Testis (tissue), 2 donors: ENCODE measurements at regions not wholly inside any gene's neighbourhood (a gene's known extent, or its start where the extent isn't known, plus 50 kb on each side); places are given as distances from the start of the nearest gene placed in this dataset.

Experiments
- DNase-seq: peaks from one replicate; pipeline ENCODE4 v3.0.0-alpha.2; 2019
- H3K27ac ChIP-seq, 2 donors: fragments of 200-600 bp; sonication (generic); one replicate each; pipeline ENCODE4 v1.5.1; 2019
- H3K27me3 ChIP-seq: fragments of 200-600 bp; sonication (generic); one replicate; pipeline ENCODE4 v1.5.1; 2019
- H3K36me3 ChIP-seq: fragments of 200-600 bp; sonication (generic); one replicate; pipeline ENCODE4 v1.5.1; 2017; ENCODE audit warnings: low read depth; ENCODE audit errors: missing control alignments
- H3K4me1 ChIP-seq: fragments of 200-600 bp; sonication (generic); one replicate; pipeline ENCODE4 v1.5.1; 2019
- H3K4me3 ChIP-seq, 2 donors: fragments of 200-600 bp; sonication (generic); one replicate each; pipeline ENCODE4 v1.5.1; 2017 to 2019
- H3K9me3 ChIP-seq: fragments of 200-600 bp; sonication (generic); one replicate; pipeline ENCODE4 v1.5.1; 2017
- POLR2A ChIP-seq: fragments of 450-650 bp; IDR thresholded peaks from one replicate; pipeline ENCODE4 v1.6.1; 2017; ENCODE audit warnings: antibody characterized with exemption, mild to moderate bottlenecking, moderate library complexity
- WGBS, 2 donors: methylation state at CpG; one replicate each; pipeline ENCODE4 v1.1.5; 2018; 5-methylcytosine and 5-hydroxymethylcytosine counted together
- intact Hi-C: fragments of 100-400 bp; cut with DNase I; formaldehyde crosslinking; loops from one replicate; pipeline ENCODE4 v1.15.1; 2023; ENCODE audit warnings: low total_unique reads
- TF ChIP-seq, protein P1 (sequence below), 3 experiments: fragments of 450-650 bp in 2 of 3; fragments of 200-600 bp in 1 of 3; sonication (generic) in 1 of 3; IDR thresholded peaks; one replicate each; pipeline ENCODE4 v1.5.1; 2016 to 2019; ENCODE audit warnings: antibody characterized with exemption in 3 of 3, mild to moderate bottlenecking in 2 of 3, moderate library complexity in 1 of 3

DNA sequence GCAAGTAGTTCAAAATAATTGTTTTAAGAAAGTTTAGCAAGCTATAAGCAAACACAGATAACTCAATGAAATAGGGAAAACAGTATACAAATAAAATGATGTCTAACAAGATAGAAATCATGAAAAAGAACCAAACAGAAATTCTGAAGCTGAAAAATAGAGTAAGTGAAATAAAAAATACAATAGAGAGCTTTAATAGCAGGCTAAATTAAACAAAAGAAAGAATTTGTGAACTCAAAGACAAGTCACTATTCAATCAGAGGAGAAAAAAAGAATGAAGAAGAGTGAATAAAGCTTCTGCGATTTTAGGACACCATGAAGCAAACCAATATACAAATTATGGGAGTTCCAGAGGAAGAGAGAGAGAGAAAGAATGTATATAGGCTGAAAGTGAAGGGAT, 576.8 kb downstream of the STK39 start:
- TF ChIP-seq POLR2A, result no peak
- TF ChIP-seq, protein P1, sequence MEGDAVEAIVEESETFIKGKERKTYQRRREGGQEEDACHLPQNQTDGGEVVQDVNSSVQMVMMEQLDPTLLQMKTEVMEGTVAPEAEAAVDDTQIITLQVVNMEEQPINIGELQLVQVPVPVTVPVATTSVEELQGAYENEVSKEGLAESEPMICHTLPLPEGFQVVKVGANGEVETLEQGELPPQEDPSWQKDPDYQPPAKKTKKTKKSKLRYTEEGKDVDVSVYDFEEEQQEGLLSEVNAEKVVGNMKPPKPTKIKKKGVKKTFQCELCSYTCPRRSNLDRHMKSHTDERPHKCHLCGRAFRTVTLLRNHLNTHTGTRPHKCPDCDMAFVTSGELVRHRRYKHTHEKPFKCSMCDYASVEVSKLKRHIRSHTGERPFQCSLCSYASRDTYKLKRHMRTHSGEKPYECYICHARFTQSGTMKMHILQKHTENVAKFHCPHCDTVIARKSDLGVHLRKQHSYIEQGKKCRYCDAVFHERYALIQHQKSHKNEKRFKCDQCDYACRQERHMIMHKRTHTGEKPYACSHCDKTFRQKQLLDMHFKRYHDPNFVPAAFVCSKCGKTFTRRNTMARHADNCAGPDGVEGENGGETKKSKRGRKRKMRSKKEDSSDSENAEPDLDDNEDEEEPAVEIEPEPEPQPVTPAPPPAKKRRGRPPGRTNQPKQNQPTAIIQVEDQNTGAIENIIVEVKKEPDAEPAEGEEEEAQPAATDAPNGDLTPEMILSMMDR (IDR thresholded peaks at IDR 0.05), result no peak
- no peaks in the 10 kb centered on the region for H3K27me3 ChIP-seq
- no peaks in the 10 kb centered on the region for H3K36me3 ChIP-seq
- no CpG with 5 or more reads among the region's 1 CpG for WGBS, 2 donors
- H3K4me1 ChIP-seq, result no peaks in the 10 kb centered on the region
- DNase-seq, result no peak
- H3K27ac ChIP-seq, result no peak overlapping the region
- no peaks in the 10 kb centered on the region for H3K9me3 ChIP-seq
- intact Hi-C loops, result no loop called here
- no peak overlapping the region for H3K4me3 ChIP-seq

DNA sequence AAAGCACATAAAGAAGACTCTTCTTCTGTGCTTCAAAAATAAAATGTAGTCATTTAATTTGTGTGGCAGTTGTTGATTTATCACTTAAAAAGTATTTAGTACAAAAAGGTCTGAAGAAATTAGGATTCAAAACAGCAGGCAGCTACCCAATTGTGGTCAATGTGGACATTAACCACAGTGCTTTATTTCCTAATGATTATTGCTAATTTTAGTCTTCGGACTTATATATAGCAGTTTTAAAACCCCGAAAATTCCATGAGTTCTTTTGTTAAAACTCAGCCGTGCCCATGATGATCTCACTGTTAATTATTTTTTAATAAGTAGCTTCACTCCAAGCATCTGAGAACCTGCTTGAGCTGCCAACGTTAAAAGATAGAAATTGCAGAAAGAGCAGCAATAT, 594.3 kb downstream of the STK39 start:
- WGBS, 2 donors, result 82 to 83% methylated on average over 4 of the region's 4 CpGs
- H3K27me3 ChIP-seq, result no peaks in the 10 kb centered on the region
- no peak overlapping the region for H3K4me3 ChIP-seq
- H3K4me1 ChIP-seq, result no peaks in the 10 kb centered on the region
- no peaks in the 10 kb centered on the region for H3K36me3 ChIP-seq
- no peak for TF ChIP-seq POLR2A
- TF ChIP-seq, protein P1 (IDR thresholded peaks at IDR 0.05), result no peak
- intact Hi-C loops, result no loop called here
- H3K9me3 ChIP-seq, result no peaks in the 10 kb centered on the region
- no peak overlapping the region for H3K27ac ChIP-seq
- DNase-seq, result no peak

DNA sequence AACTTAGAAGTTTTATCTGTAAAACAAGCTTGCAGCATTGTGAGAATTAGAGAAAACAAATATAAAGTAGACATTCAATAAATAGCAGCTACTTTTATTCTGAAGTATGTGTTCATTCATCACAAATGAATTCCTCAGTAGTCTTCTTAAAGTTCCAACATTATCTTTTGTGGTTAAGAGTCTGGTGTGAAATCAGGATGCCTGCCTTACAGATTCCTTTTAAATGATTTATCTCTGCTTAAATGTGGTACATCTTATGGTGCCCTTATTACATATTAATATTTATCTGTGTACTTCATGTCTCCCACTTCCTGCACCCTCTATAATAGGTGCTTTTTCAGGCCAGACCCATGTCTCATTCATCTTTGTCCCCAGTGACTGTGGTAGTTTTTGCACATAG, 595.0 kb downstream of the STK39 start:
- H3K36me3 ChIP-seq, result no peaks in the 10 kb centered on the region
- DNase-seq, result no peak
- intact Hi-C loops, result no loop called here

DNA sequence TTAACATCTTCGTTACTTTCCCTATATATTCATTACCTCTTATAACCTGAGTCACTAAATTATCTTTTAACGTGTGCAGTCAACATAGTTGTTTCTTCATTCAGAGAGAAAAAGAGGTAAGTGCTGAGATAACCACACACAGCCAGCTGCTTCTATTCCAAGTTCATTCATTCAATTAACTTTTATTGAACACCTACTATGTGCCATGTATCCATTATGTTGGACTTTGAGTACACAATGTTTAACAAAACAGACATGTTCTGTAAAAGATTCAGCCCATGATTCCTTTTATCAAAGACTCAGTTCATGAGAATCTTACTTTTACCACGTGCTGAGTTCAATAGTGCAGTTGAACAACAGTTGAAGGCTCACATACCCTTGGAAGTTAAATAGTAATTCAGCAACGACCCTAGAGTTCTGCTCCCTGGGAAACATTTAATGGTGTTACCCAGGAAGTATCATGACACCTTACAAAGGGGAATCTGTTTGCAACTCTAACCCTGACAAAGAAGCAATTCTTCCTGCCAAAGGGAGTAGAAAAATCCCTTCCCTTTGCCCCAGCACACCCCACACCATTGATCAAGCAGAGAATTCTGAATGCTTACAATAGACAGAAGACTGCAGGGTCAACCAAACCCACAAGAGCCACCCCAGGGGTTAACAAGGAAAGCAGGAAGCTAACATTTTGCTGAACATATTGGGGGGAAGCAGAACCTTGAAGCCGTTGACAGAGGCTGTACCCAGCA, 595.8 kb downstream of the STK39 start:
- 59 to 69% methylated on average over 5 of the region's 5 CpGs for WGBS, 2 donors
- no peak overlapping the region for H3K4me3 ChIP-seq
- H3K9me3 ChIP-seq, result no peaks in the 10 kb centered on the region
- DNase-seq, result no peak
- intact Hi-C loops, result no loop called here
- no peaks in the 10 kb centered on the region for H3K4me1 ChIP-seq
- TF ChIP-seq POLR2A, result no peak
- TF ChIP-seq, protein P1 (IDR thresholded peaks at IDR 0.05), result no peak
- no peaks in the 10 kb centered on the region for H3K36me3 ChIP-seq
- no peak overlapping the region for H3K27ac ChIP-seq
- no peaks in the 10 kb centered on the region for H3K27me3 ChIP-seq

More for the DNA sequence above, 595.0 kb downstream of the STK39 start:
- Histone ChIP-seq H3K27me3 (no peaks in the 10 kb centered on the region), H3K9me3 (no peaks in the 10 kb centered on the region), H3K27ac (no peak overlapping the region), H3K4me1 (no peaks in the 10 kb centered on the region), H3K4me3 (no peak overlapping the region)
- no peak for TF ChIP-seq POLR2A
- TF ChIP-seq, protein P1 (IDR thresholded peaks at IDR 0.05), result no peak

DNA sequence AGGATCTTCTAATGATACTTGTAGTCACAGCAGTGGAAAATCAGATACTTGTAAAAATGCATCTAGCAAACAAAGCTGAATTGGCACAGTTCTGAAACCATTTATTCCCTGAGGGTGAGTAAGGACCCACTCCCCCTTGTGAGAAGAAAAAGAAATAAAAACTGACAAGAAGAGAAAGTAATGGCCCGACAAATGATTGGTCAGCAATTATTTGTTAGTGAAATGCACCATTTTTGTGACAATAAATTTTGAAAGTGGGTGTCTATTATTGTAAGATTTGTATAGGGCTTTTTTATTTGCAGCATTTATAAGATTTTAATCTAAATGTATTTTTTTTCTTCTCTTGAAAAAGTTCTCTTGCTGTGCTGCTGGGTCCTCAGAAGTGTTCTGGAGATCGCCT, 600.8 kb downstream of the STK39 start:
- Histone ChIP-seq H3K4me3 (no peak overlapping the region), H3K36me3 (no peaks in the 10 kb centered on the region), H3K27me3 (no peaks in the 10 kb centered on the region), H3K9me3 (no peaks in the 10 kb centered on the region), H3K27ac (no peak overlapping the region), H3K4me1 (no peaks in the 10 kb centered on the region)
- TF ChIP-seq, protein P1 (IDR thresholded peaks at IDR 0.05), result no peak
- no peak for TF ChIP-seq POLR2A
- WGBS, 2 donors, result 90 to 95% methylated on average over 2 of the region's 2 CpGs
- intact Hi-C loops, result no loop called here
- no peak for DNase-seq
